Left ventricle myocardium inferior (tissue), 1 donor: ENCODE measurements at regions not wholly inside any gene's neighbourhood (a gene's known extent, or its start where the extent isn't known, plus 50 kb on each side); places are given as distances from the start of the nearest gene placed in this dataset.

Experiments
- DNase-seq: peaks from one replicate; pipeline ENCODE4 v3.0.0-alpha.2; 2020
- H3K27ac ChIP-seq: fragments of 200-600 bp; replicated peaks from 2 replicates; pipeline ENCODE4 v1.8.0; 2021
- H3K27me3 ChIP-seq: fragments of 200-600 bp; 2 replicates; pipeline ENCODE4 v1.8.0; 2021; ENCODE audit warnings: low read depth
- H3K36me3 ChIP-seq: fragments of 200-600 bp; 2 replicates; pipeline ENCODE4 v1.8.0; 2021
- H3K4me1 ChIP-seq: fragments of 200-600 bp; 2 replicates; pipeline ENCODE4 v1.8.0; 2021
- H3K4me3 ChIP-seq: fragments of 200-600 bp; 2 replicates; pipeline ENCODE4 v1.8.0; 2021; ENCODE audit warnings: mild to moderate bottlenecking, moderate library complexity
- H3K9me3 ChIP-seq: fragments of 200-600 bp; replicated peaks from 2 replicates; pipeline ENCODE4 v1.8.0; 2021
- intact Hi-C: fragments of 100-400 bp; cut with micrococcal nuclease; formaldehyde crosslinking; loops from one replicate; pipeline ENCODE4 v1.11.0; 2022
- TF ChIP-seq, protein P1 (sequence below): fragments of 200-600 bp; IDR thresholded peaks from 2 replicates; pipeline ENCODE4 v1.8.0; 2021; ENCODE audit warnings: antibody characterized with exemption, mild to moderate bottlenecking, borderline replicate concordance
- donor health status: DM: no; HTN: yes; CAD: no; lungs with severe emphysema.

DNA sequence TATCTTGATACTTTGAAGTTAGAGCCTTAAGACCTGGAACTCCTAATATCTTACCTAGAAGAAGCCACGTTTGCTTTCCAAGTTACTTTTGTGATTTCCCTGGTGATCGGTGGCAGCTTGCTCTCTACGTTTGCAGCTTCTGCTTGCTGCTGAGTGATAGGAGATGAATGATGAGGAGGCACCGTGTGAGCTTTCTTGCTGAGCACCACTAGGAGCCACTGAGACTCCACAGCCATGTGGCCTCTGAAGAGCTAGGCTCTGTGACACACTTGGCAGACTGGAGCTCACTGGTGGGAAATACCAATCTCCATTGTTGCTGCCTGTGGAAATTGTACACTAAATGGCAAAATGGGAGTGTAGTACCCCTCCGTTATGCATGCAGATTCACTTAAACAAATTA lies 161.8 kb downstream of the IBTK start:
- intact Hi-C loops, result no loop called here
- TF ChIP-seq, protein P1, sequence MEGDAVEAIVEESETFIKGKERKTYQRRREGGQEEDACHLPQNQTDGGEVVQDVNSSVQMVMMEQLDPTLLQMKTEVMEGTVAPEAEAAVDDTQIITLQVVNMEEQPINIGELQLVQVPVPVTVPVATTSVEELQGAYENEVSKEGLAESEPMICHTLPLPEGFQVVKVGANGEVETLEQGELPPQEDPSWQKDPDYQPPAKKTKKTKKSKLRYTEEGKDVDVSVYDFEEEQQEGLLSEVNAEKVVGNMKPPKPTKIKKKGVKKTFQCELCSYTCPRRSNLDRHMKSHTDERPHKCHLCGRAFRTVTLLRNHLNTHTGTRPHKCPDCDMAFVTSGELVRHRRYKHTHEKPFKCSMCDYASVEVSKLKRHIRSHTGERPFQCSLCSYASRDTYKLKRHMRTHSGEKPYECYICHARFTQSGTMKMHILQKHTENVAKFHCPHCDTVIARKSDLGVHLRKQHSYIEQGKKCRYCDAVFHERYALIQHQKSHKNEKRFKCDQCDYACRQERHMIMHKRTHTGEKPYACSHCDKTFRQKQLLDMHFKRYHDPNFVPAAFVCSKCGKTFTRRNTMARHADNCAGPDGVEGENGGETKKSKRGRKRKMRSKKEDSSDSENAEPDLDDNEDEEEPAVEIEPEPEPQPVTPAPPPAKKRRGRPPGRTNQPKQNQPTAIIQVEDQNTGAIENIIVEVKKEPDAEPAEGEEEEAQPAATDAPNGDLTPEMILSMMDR, result no peak
- Histone ChIP-seq H3K4me1 (no peaks in the 10 kb centered on the region), H3K9me3 (no peaks in the 10 kb centered on the region), H3K27ac (no peak overlapping the region), H3K36me3 (no peaks in the 10 kb centered on the region), H3K4me3 (no peak overlapping the region), H3K27me3 (no peaks in the 10 kb centered on the region)
- no peak for DNase-seq

DNA sequence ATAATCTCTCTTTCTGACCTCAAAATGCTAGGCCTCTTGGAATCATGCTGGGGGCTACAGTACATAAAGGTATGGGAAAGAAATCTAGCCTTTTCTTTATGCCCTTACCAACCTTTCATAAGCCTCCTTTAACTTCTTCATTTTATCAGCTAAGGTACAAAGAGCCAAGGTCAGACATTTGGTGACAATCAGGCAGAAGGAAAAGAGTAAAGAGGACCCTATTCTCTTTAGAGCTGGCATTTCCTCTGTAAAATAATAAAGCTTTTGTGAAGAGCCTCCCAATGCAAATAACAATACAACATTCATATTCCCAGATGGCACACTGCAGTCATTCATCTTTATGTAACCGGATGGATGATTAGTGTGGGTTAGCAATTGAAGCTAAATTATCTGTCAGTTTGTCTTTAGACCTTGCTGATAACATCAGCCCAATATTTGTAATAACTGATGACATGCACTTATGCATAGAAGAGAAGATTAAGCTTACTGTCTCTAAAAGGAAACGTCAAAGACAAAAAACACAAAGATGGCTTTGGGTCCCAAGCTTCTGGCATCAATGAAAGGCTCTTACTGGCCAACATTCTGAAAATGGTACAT lies 163.1 kb downstream of the IBTK start:
- Histone ChIP-seq H3K27me3 (no peaks in the 10 kb centered on the region), H3K27ac (no peak overlapping the region), H3K9me3 (no peaks in the 10 kb centered on the region), H3K4me1 (no peaks in the 10 kb centered on the region), H3K36me3 (no peaks in the 10 kb centered on the region), H3K4me3 (no peak overlapping the region)
- intact Hi-C loops, result no loop called here
- TF ChIP-seq, protein P1, result no peak
- DNase-seq, result no peak

DNA sequence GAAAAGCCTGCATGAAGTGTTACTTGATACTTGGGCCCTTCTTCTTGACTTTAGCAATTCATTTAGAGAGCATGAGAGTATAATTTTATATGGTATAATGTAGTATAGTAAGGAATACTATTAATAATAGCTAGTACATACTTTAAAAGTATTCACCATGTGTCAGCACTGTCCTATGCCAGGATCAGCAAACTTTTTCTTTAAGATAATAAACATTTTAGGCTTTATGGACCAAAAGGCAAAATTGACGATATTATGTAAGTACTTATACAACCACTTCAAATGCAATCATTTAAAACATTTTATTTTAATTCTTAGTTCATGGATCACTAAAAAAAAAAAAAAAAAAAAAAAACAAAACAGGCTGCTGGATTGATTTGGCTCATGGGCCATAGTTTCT lies 163.9 kb downstream of the IBTK start:
- Histone ChIP-seq H3K9me3 (no peaks in the 10 kb centered on the region), H3K27ac (no peak overlapping the region), H3K36me3 (no peaks in the 10 kb centered on the region), H3K4me3 (no peak overlapping the region), H3K27me3 (no peaks in the 10 kb centered on the region), H3K4me1 (no peaks in the 10 kb centered on the region)
- TF ChIP-seq, protein P1, result no peak
- no peak for DNase-seq
- intact Hi-C loops, result no loop called here

DNA sequence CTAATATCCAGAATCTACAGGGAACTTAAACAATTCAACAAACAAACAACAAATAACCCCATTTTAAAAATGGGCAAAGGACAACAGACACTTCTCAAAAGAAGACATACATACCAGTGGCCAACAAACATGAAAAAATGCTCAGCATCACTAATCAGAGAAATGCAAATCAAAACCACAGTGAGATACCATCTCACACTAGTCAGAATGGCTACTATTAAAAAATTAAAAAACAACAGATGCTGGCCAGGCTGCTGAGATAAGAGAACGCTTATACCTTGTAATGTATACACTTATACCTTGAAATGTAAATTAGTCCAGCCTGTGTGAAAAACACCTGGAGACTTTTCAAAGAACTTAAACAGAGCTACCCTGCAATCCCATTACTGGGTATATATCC lies 166.8 kb downstream of the IBTK start:
- no peak overlapping the region for H3K4me3 ChIP-seq
- peaks cover 13% of the 10 kb centered on the region for H3K4me1 ChIP-seq
- intact Hi-C loops, result no loop called here
- TF ChIP-seq, protein P1, result no peak
- no peak for DNase-seq
- H3K9me3 ChIP-seq, result no peaks in the 10 kb centered on the region
- no peaks in the 10 kb centered on the region for H3K36me3 ChIP-seq
- H3K27me3 ChIP-seq, result no peaks in the 10 kb centered on the region
- H3K27ac ChIP-seq, result no peak overlapping the region

DNA sequence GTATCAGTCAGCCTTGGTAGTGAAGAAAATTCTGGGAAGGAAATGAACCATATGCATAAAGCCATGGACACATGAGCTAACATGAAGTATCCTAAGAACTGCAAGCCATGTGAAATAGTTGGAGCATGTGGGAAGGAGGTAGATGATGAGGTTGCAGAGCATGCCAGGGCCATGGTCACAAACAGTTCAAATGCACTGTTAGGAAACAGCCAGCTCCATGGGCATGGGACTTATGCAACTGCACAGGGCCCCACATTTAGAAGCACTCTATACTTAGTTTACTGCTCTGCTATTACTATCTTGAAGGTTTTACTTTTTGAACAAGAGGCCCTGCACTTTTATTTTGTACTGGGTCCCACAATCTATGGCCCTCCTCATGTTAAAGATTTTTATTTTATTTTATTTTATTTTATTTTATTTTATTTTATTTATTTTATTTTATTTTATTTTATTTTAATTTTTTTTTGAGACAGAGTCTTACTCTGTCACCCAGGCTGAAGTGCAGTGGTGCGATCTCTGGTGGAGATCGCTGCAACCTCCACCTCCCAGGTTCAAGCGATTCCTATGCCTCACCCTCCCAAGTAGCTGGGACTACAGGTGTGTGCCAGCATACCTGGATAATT lies 169.1 kb downstream of the IBTK start:
- TF ChIP-seq, protein P1, result no peak
- intact Hi-C loops, result no loop called here
- no peak for DNase-seq
- Histone ChIP-seq H3K4me3 (no peak overlapping the region), H3K36me3 (no peaks in the 10 kb centered on the region), H3K27me3 (no peaks in the 10 kb centered on the region), H3K27ac (no peak overlapping the region), H3K9me3 (no peaks in the 10 kb centered on the region), H3K4me1 (peaks cover 25% of the 10 kb centered on the region)
